ENCODE measurements at regions not wholly inside any gene's neighbourhood (a gene's known extent, or its start where the extent isn't known, plus 50 kb on each side); places are given as distances from the start of the nearest gene placed in this dataset.

DNA sequence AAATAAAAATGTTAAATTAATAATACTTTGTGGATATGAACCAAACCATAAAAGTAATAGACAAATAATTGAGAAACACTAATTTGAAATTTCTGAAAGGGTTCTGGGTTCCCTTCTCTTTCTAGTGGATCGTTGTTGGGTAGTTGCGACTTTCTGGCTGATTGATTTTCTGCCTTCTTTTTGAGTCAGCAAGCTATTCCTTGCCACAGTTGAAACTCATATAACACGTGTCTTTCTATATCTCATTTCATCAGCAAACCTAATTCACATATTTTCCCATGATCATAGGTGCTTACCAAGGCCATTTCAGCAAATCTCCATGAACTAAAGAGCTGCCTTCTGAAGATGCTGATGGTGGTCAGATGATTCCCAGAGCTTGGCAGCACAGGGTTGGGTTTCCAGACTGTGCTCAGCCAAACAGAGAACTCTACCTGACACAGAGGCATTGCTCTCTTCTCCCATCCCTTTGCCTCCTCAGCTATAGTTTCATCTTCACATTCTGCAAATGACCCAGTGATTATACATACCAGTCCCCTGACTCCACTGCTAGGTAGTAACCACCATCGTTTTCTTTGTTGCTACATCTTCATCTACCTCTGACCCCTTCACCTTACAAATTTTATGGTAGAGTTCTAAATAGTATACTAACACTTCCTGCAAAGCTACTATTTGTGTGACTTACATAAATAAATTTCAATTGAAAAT, 383.9 kb upstream of the DPH6 start:
- WGBS (ENCODE audit: extremely low coverage, insufficient read length, low lambda C conversion rate), result no CpG with 5 or more reads among the region's 4 CpGs
- H2BK15ac ChIP-seq (ENCODE audit: low read depth, low read length), result no peak overlapping the region
- H2BK120ac ChIP-seq (ENCODE audit: low read depth, low read length, poor library complexity, severe bottlenecking), result no peak overlapping the region
- no peak overlapping the region for H4K91ac ChIP-seq (ENCODE audit: insufficient read length, low read depth, low read length)
- H2AK5ac ChIP-seq (ENCODE audit: insufficient read length, low read length), result no peak overlapping the region
- H3K18ac ChIP-seq (ENCODE audit: insufficient read length, low read depth, low read length), result no peak overlapping the region
- H3K14ac ChIP-seq (ENCODE audit: insufficient read depth, low read length), result no peak overlapping the region
- H3K79me1 ChIP-seq (ENCODE audit: insufficient read depth, low read depth, low read length, poor library complexity, severe bottlenecking), result no peaks in the 10 kb centered on the region
- no peak overlapping the region for H3K56ac ChIP-seq (ENCODE audit: insufficient read length, low read depth, low read length)
- no peak overlapping the region for H2BK12ac ChIP-seq (ENCODE audit: insufficient read length, low read depth, low read length)
- Mint-ChIP-seq H3K9me3 (no peaks in the 10 kb centered on the region), H3K36me3 (ENCODE audit: insufficient read depth in 1 of 3, low read depth in 3 of 3) (no peaks in the 10 kb centered on the region), H3K4me3 (no peak overlapping the region), H3K4me1 (no peaks in the 10 kb centered on the region), H3K27me3 (ENCODE audit: low read depth) (no peaks in the 10 kb centered on the region; the same call in 1 of the 2 replicates), H3K27ac (no peak overlapping the region)
- no peak overlapping the region for H2BK5ac ChIP-seq (ENCODE audit: insufficient read length, low read length)
- no peak overlapping the region for H2AFZ ChIP-seq (ENCODE audit: low read length)
- H2BK20ac ChIP-seq (ENCODE audit: low read depth, low read length, poor library complexity, severe bottlenecking), result no peak overlapping the region
- H4K8ac ChIP-seq (replicated peaks; ENCODE audit: insufficient read length, low read depth, low read length), result no peak overlapping the region
- H3K27ac ChIP-seq (ENCODE audit: insufficient read length, low read depth, low read length), result no peak overlapping the region
- no peak overlapping the region for H3K4me2 ChIP-seq (ENCODE audit: insufficient read depth, insufficient read length, low read length)
- no peaks in the 10 kb centered on the region for H4K20me1 ChIP-seq (ENCODE audit: control insufficient read depth, insufficient read depth, insufficient read length)
- H3K27me3 ChIP-seq (ENCODE audit: insufficient read depth, low read length), result no peaks in the 10 kb centered on the region
- no peaks in the 10 kb centered on the region for H3K9me3 ChIP-seq (ENCODE audit: control insufficient read depth, low read depth, low read length)
- no peak overlapping the region for H3K9ac ChIP-seq (ENCODE audit: extremely low read depth, insufficient read length, low read length)
- no peak overlapping the region for H4K5ac ChIP-seq (ENCODE audit: insufficient read length, low read depth, low read length)
- H3K23ac ChIP-seq (ENCODE audit: insufficient read length, low read depth, low read length), result no peak overlapping the region
- no peak for DNase-seq
- no peak overlapping the region for H3K4ac ChIP-seq (ENCODE audit: low read depth, low read length)
- TF ChIP-seq CTCF (conservative IDR thresholded peaks at IDR 0.05), result no peak
- H3T11ph ChIP-seq (ENCODE audit: low read length), result no peak overlapping the region
- no peaks in the 10 kb centered on the region for H3K4me1 ChIP-seq (ENCODE audit: insufficient read depth, low read length)
- H3K23me2 ChIP-seq (ENCODE audit: insufficient read length, low read depth, low read length, poor library complexity, severe bottlenecking), result no peaks in the 10 kb centered on the region
- H3K79me2 ChIP-seq (ENCODE audit: insufficient read depth, low read length), result no peaks in the 10 kb centered on the region

All from H9 (cell line).